Naive thymus-derived CD8-positive, alpha-beta T cell (primary cell): ENCODE measurements at regions not wholly inside any gene's neighbourhood (a gene's known extent, or its start where the extent isn't known, plus 50 kb on each side); places are given as distances from the start of the nearest gene placed in this dataset.
"Not testable (repeated sequence)": the region's sequence is repeated elsewhere in the genome, so short reads cannot be mapped to it uniquely, and the experiment has no call there.

Experiments used
- ATAC-seq, 2 donors: fragments of 150-1000 bp; cut with Tn5 transposase in 1 of 2; sonication (Bioruptor Pico), chemical (Tn5 transposase) in 1 of 2; 1 replicate in 1 of 2; 2 replicates in 1 of 2; pipeline ENCODE4 v1.10.0; 2021; ENCODE audit warnings: mild to moderate bottlenecking in 2 of 2, moderate library complexity in 2 of 2
- POLR2A ChIA-PET: fragments of 350-600 bp; sonication (Branson Sonifier 250); formaldehyde crosslinking; loops from one replicate; lab custom pipeline; 2021; ENCODE audit warnings: antibody characterized with exemption; lab: Charles Lee
- DNase-seq, 10 donors: peaks; one replicate each; pipeline versions ENCODE4 v3.0.0 to v3.0.0-alpha.2; 2020 to 2022
- H3K27ac Mint-ChIP-seq, 10 donors: one replicate each; pipeline ENCODE4 v1.8.0; 2020 to 2022; ENCODE audit warnings: mild to moderate bottlenecking in 10 of 10, mixed read lengths in 10 of 10, moderate library complexity in 4 of 10, inconsistent platforms in 1 of 10
- H3K27me3 Mint-ChIP-seq, 5 donors: one replicate each; pipeline ENCODE4 v1.8.0; 2021 to 2022; ENCODE audit warnings: mixed read lengths in 5 of 5
- H3K36me3 Mint-ChIP-seq, 3 donors: one replicate each; pipeline ENCODE4 v1.8.0; 2020 to 2022; ENCODE audit warnings: mixed read lengths in 3 of 3, mild to moderate bottlenecking in 2 of 3, inconsistent platforms in 1 of 3
- H3K4me1 Mint-ChIP-seq, 4 donors: one replicate each; pipeline ENCODE4 v1.8.0; 2021 to 2022; ENCODE audit warnings: mixed read lengths in 4 of 4
- H3K4me3 Mint-ChIP-seq, 10 donors: one replicate each; pipeline ENCODE4 v1.8.0; 2020 to 2022; ENCODE audit warnings: mild to moderate bottlenecking in 10 of 10, mixed read lengths in 10 of 10, moderate library complexity in 6 of 10, inconsistent platforms in 1 of 10
- H3K9me3 Mint-ChIP-seq, 9 donors: one replicate each; pipeline ENCODE4 v1.8.0; 2020 to 2022; ENCODE audit warnings: mixed read lengths in 9 of 9, mild to moderate bottlenecking in 3 of 9, inconsistent platforms in 1 of 9, moderate library complexity in 1 of 9

- ATAC-seq = no peak
- H3K27me3 Mint-ChIP-seq = peaks cover 0 to 4% (median 0%) of the 10 kb centered on the region in 5 donors
- H3K4me3 Mint-ChIP-seq = no peak overlapping the region
- no peaks in the 10 kb centered on the region for H3K4me1 Mint-ChIP-seq
- peaks cover 0 to 4% (median 0%) of the 10 kb centered on the region in 3 donors for H3K36me3 Mint-ChIP-seq
- H3K27ac Mint-ChIP-seq = no peak overlapping the region
- POLR2A ChIA-PET = no interaction called here
- H3K9me3 Mint-ChIP-seq = peaks cover 0 to 9% (median 3%) of the 10 kb centered on the region in 9 donors
- DNase-seq = no peak
Measured at GRCh38 chr10:85402541-85402940, 964.1 kb downstream of the GRID1 start.

GRCh38 chr10:85407088-85407487 lies 959.5 kb downstream of the GRID1 start:
- Mint-ChIP-seq H3K4me3 (no peak overlapping the region), H3K27ac (no peak overlapping the region), H3K4me1 (no peaks in the 10 kb centered on the region), H3K27me3 (peaks cover 0 to 9% (median 2%) of the 10 kb centered on the region in 5 donors), H3K9me3 (peaks cover 0 to 24% (median 8%) of the 10 kb centered on the region in 9 donors), H3K36me3 (peaks cover 0 to 8% (median 0%) of the 10 kb centered on the region in 3 donors)
- POLR2A ChIA-PET = no interaction called here
- ATAC-seq (no peak), DNase-seq (no peak)

GRCh38 chr10:85408388-85408787 lies 958.2 kb downstream of the GRID1 start:
- Mint-ChIP-seq H3K4me1 (no peaks in the 10 kb centered on the region), H3K9me3 (peaks cover 0 to 24% (median 8%) of the 10 kb centered on the region in 9 donors), H3K27me3 (peaks cover 0 to 16% (median 7%) of the 10 kb centered on the region in 5 donors), H3K4me3 (no peak overlapping the region), H3K36me3 (peaks cover 0 to 8% (median 0%) of the 10 kb centered on the region in 3 donors), H3K27ac (no peak overlapping the region)
- POLR2A ChIA-PET = no interaction called here
- no peak for ATAC-seq
- no peak for DNase-seq

GRCh38 chr10:85410586-85410985 lies 956.0 kb downstream of the GRID1 start:
- peaks cover 0 to 25% (median 8%) of the 10 kb centered on the region in 9 donors for H3K9me3 Mint-ChIP-seq
- H3K36me3 Mint-ChIP-seq, ATAC-seq, H3K4me1 Mint-ChIP-seq, DNase-seq, H3K27ac Mint-ChIP-seq, POLR2A ChIA-PET, H3K4me3 Mint-ChIP-seq: not testable (repeated sequence)
- peaks cover 0 to 25% (median 7%) of the 10 kb centered on the region in 5 donors for H3K27me3 Mint-ChIP-seq

GRCh38 chr10:85413570-85413969 lies 953.0 kb downstream of the GRID1 start:
- Mint-ChIP-seq H3K27ac (no peak overlapping the region), H3K27me3 (peaks cover 0 to 25% (median 7%) of the 10 kb centered on the region in 5 donors), H3K9me3 (peaks cover 0 to 24% (median 4%) of the 10 kb centered on the region in 9 donors), H3K36me3 (peaks cover 0 to 4% (median 0%) of the 10 kb centered on the region in 3 donors), H3K4me3 (no peak overlapping the region), H3K4me1 (peaks cover 0 to 1% (median 0%) of the 10 kb centered on the region in 4 donors)
- DNase-seq (no peak), ATAC-seq (no peak)
- POLR2A ChIA-PET = no interaction called here

GRCh38 chr10:85420501-85421191 lies 945.9 kb downstream of the GRID1 start:
- H3K36me3 Mint-ChIP-seq = no peaks in the 10 kb centered on the region

GRCh38 chr10:85421421-85421820 lies 945.2 kb downstream of the GRID1 start:
- no peaks in the 10 kb centered on the region for H3K4me1 Mint-ChIP-seq
- H3K9me3 Mint-ChIP-seq = no peaks in the 10 kb centered on the region
- H3K4me3 Mint-ChIP-seq = no peak overlapping the region
- H3K27ac Mint-ChIP-seq = no peak overlapping the region
- ATAC-seq = no peak
- H3K27me3 Mint-ChIP-seq = peaks cover 0 to 12% (median 0%) of the 10 kb centered on the region in 5 donors
- POLR2A ChIA-PET = no interaction called here
- no peaks in the 10 kb centered on the region for H3K36me3 Mint-ChIP-seq
- DNase-seq = no peak

More at GRCh38 chr10:85420501-85421191, 945.9 kb downstream of the GRID1 start:
- Mint-ChIP-seq H3K27ac (no peak overlapping the region), H3K9me3 (no peaks in the 10 kb centered on the region), H3K4me3 (no peak overlapping the region), H3K27me3 (peaks cover 0 to 12% (median 0%) of the 10 kb centered on the region in 5 donors), H3K4me1 (no peaks in the 10 kb centered on the region)
- POLR2A ChIA-PET = no interaction called here
- no peak for DNase-seq
- ATAC-seq = no peak

GRCh38 chr10:85429126-85429525 lies 937.5 kb downstream of the GRID1 start:
- Mint-ChIP-seq H3K36me3 (no peaks in the 10 kb centered on the region), H3K4me1 (no peaks in the 10 kb centered on the region), H3K4me3 (no peak overlapping the region), H3K9me3 (no peaks in the 10 kb centered on the region), H3K27me3 (peaks cover 0 to 11% (median 3%) of the 10 kb centered on the region in 5 donors), H3K27ac (no peak overlapping the region)
- ATAC-seq (no peak), DNase-seq (no peak)
- POLR2A ChIA-PET = no interaction called here

GRCh38 chr10:85430991-85431390 lies 935.6 kb downstream of the GRID1 start:
- POLR2A ChIA-PET = no interaction called here
- no peak overlapping the region for H3K27ac Mint-ChIP-seq
- no peaks in the 10 kb centered on the region for H3K36me3 Mint-ChIP-seq
- H3K4me1 Mint-ChIP-seq = no peaks in the 10 kb centered on the region
- no peak overlapping the region for H3K4me3 Mint-ChIP-seq
- DNase-seq = no peak
- H3K9me3 Mint-ChIP-seq = no peaks in the 10 kb centered on the region
- H3K27me3 Mint-ChIP-seq = peaks cover 0 to 11% (median 3%) of the 10 kb centered on the region in 5 donors
- no peak for ATAC-seq

GRCh38 chr10:85433248-85433647 lies 933.3 kb downstream of the GRID1 start:
- POLR2A ChIA-PET = no interaction called here
- Mint-ChIP-seq H3K9me3 (no peaks in the 10 kb centered on the region), H3K27ac (no peak overlapping the region), H3K4me1 (no peaks in the 10 kb centered on the region), H3K27me3 (peaks cover 7 to 21% (median 10%) of the 10 kb centered on the region in 5 donors), H3K36me3 (no peaks in the 10 kb centered on the region), H3K4me3 (no peak overlapping the region)
- ATAC-seq = no peak
- DNase-seq = no peak

GRCh38 chr10:85444868-85445267 lies 921.7 kb downstream of the GRID1 start:
- peaks cover 0 to 2% (median 0%) of the 10 kb centered on the region in 9 donors for H3K9me3 Mint-ChIP-seq
- ATAC-seq (no peak), DNase-seq (no peak)
- H3K36me3 Mint-ChIP-seq = no peaks in the 10 kb centered on the region
- peaks cover 0 to 9% (median 2%) of the 10 kb centered on the region in 5 donors for H3K27me3 Mint-ChIP-seq
- H3K4me1 Mint-ChIP-seq = no peaks in the 10 kb centered on the region
- H3K27ac Mint-ChIP-seq = no peak overlapping the region
- no peak overlapping the region for H3K4me3 Mint-ChIP-seq
- POLR2A ChIA-PET = no interaction called here

GRCh38 chr10:85445702-85446101 lies 920.9 kb downstream of the GRID1 start:
- DNase-seq (no peak), ATAC-seq (no peak)
- no peaks in the 10 kb centered on the region for H3K36me3 Mint-ChIP-seq
- no peaks in the 10 kb centered on the region for H3K4me1 Mint-ChIP-seq
- H3K27ac Mint-ChIP-seq = no peak overlapping the region
- peaks cover 0 to 5% (median 2%) of the 10 kb centered on the region in 5 donors for H3K27me3 Mint-ChIP-seq
- H3K4me3 Mint-ChIP-seq = no peak overlapping the region
- peaks cover 0 to 3% (median 0%) of the 10 kb centered on the region in 9 donors for H3K9me3 Mint-ChIP-seq
- POLR2A ChIA-PET = no interaction called here

- Mint-ChIP-seq H3K4me1 (no peaks in the 10 kb centered on the region), H3K9me3 (peaks cover 0 to 3% (median 0%) of the 10 kb centered on the region in 9 donors), H3K27me3 (peaks cover 0 to 4% (median 0%) of the 10 kb centered on the region in 5 donors), H3K36me3 (no peaks in the 10 kb centered on the region), H3K4me3 (no peak overlapping the region), H3K27ac (no peak overlapping the region)
- ATAC-seq (no peak), DNase-seq (no peak)
- POLR2A ChIA-PET = no interaction called here
Measured at GRCh38 chr10:85446827-85447226, 919.8 kb downstream of the GRID1 start.
